GM21390 (cell line): ENCODE measurements at regions not wholly inside any gene's neighbourhood (a gene's known extent, or its start where the extent isn't known, plus 50 kb on each side); places are given as distances from the start of the nearest gene placed in this dataset.
"Not testable (repeated sequence)": the region's sequence is repeated elsewhere in the genome, so short reads cannot be mapped to it uniquely, and the experiment has no call there.

Experiments
- ATAC-seq: cut with Tn5 transposase; IDR thresholded peaks from one replicate; pipeline ENCODE4 v1.9.1; 2021; ENCODE audit not compliant: unreplicated experiment

DNA sequence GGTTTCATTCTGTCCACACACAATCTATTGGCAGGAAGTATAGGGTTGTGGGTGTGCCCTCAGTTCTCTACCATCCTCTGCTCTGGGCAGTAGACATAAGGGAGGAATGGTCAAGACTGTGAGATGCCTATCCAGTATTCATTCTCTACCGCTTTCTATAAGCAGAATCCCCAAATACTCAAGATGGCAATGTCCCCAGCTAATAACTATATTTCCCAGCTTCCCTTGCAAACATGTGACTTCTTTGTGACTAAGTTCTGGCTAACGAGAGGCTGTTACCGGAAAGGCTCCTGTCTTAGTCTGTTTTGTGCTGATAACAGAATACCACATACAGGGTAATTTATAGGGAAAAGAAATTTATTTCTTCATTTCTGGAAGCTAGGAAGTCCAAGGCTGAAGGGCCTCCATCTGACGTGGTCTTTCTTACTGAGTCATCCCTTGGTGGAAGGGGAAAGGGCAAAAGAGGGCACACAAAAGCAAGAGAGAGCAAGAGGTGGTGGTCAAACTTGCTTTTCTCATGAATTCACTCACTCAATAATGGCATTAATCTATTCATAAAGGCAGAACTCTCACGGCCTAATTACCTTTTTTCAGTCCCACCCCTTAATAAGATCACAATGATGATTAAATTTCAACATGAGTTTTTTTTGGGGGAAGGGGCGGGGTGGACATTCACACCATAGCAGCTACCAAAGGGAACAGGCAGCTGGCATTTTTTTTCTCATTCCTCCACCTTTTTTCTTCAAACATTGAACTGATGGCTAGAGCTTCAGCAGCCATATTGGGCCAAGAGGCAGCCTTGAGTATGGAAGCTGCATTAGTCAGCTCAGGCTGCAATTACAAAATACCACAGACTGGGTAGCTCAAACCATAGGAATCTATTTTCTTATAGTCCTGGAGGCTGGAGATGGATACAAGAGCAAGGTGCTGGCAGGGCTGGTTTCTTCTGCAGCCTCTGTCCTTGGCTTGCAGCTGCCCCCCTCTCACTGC lies 109.7 kb upstream of the OR9Q1 start:
- no peak for ATAC-seq

- no peak for ATAC-seq
Measured at GRCh38 chr11:57917632-57918031, 106.0 kb upstream of the OR9Q1 start.

GRCh38 chr11:57920971-57921370 lies 102.7 kb upstream of the OR9Q1 start:
- no peak for ATAC-seq

GRCh38 chr11:57932105-57932504 lies 91.6 kb upstream of the OR9Q1 start:
- no peak for ATAC-seq

DNA sequence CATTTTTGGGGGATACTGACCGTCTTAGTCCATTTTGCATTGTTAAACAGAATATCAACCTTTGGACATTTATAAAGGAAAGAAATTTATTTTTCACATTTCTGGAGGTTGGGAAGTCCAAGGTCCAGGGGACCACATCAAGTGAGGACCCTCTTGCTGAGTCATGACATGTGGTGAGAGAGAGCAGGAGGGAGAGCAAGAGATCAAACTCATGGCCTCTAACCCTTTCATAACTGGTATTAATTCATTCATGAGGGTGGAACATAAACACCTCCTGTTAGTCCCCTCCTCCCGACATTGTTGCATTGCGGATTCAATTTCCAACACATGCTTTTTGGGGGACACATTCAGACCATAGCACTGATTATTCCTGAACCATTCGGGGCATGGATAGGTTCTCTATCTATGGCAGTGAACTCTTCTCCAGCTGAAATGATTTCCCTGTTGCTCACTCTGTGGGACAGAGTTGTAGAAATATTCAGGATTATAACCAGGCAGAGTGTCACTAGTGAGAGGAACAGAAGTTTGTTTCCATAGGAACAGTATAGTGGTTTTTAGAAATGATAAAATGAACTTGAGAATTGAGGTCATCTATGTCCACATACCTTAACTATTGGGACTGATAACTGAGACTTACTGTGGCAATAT lies 88.2 kb upstream of the OR9Q1 start:
- ATAC-seq, result no peak

DNA sequence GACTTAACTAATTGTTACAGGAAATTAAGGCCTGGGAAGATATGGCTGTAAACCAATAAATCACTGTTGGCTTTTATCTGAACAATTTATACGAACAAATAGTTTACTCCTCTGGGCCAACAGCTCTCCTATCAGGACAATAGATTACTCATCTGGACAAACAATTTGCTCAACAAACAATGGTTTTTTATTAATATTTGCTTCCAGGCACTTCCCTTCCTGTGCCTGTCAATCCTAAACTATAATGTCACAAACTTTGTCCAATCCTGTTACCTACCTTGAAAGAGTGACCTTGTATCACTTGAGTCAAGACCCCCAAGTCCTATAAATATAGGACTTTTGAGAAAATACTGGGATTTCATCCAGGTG lies 87.6 kb upstream of the OR9Q1 start:
- no peak for ATAC-seq

DNA sequence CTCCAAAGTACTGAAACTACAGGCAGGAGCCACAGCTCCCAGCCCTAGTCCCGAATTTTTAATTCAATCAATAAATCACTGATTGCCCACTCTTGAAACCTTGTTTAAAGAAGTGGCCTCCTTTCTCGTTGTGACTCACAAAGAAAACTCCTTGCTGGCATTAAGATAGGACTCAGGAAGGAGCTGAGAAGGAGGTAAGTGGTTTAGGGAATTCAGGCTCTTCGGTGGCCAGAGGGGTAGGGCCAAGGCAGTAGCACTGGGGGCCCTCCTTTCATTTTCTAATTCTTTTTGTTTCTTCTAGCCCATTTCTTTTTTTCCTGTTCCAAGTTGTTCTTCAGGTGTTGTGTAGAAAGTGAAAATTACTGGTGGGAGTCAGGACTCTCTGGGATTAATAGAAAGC lies 86.2 kb upstream of the OR9Q1 start:
- ATAC-seq, result no peak

DNA sequence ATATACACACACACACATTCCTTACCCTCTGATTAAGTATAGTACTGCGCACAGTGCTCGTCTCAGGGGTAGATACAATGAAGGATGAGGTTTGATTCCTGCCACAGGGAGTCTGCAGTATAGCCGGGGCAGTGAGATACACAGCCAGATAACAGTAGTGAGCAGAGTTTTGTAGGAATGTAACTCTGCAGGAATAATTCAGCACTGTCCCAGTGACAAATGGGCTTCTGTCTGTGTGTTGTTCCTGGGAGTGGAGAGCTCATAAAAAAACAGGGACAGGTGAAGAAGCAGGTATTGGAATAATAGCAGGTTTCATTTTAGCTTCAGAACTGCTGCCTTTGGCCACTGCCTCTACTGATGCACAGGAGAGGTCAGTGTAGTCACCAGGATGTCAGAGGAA lies 85.3 kb upstream of the OR9Q1 start:
- no peak for ATAC-seq

GRCh38 chr11:57940044-57940756 lies 83.5 kb upstream of the OR9Q1 start:
- ATAC-seq, result no peak

DNA sequence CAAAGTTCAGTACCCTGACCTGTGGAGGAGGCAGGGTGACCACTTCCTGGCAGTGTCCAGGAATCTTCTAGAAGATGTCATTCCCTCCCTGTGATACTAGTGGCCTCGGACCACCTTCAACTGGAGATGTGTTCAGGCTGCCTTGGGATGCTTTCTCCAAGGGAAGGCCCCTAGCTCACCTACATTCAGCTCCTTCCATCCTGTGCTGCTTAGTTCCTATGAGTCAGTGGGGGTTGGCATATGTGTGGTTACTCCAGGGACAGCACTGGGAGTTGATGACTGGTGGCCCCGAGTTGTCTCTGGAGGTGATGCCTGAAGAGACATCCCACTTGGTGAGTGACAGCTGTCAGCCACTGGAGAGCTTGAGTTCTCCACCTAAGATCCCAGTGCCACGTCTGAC lies 81.8 kb upstream of the OR9Q1 start:
- ATAC-seq, result no peak

- ATAC-seq, result no peak
Measured at GRCh38 chr11:57942808-57943207, 80.9 kb upstream of the OR9Q1 start.

GRCh38 chr11:57943766-57944165 lies 79.9 kb upstream of the OR9Q1 start:
- ATAC-seq, result not testable (repeated sequence)

GRCh38 chr11:57946628-57947027 lies 77.1 kb upstream of the OR9Q1 start:
- no peak for ATAC-seq

- ATAC-seq, result no peak
Measured at GRCh38 chr11:57964660-57965059, 59.0 kb upstream of the OR9Q1 start.

GRCh38 chr11:57971272-57972012 lies 52.2 kb upstream of the OR9Q1 start:
- ATAC-seq, result no peak

- no peak for ATAC-seq
Measured at GRCh38 chr11:57972013-57972367, 51.7 kb upstream of the OR9Q1 start.
